GM12864 (cell line): ENCODE measurements at regions not wholly inside any gene's neighbourhood (a gene's known extent, or its start where the extent isn't known, plus 50 kb on each side); places are given as distances from the start of the nearest gene placed in this dataset.
"Not testable (repeated sequence)": the region's sequence is repeated elsewhere in the genome, so short reads cannot be mapped to it uniquely, and the experiment has no call there.

Experiments used
- DNase-seq: peaks from one replicate; pipeline ENCODE4 v3.0.0-alpha.2; 2011; ENCODE audit warnings: low read depth
- H3K4me3 ChIP-seq: 2 replicates; pipeline ENCODE4 v1.5.1; 2011; ENCODE audit warnings: mild to moderate bottlenecking, low read depth, low read length, control low read depth
- TF ChIP-seq, protein P1 (sequence below): IDR thresholded peaks from 2 replicates; pipeline ENCODE4 v1.5.1; 2011; ENCODE audit warnings: low read depth, mild to moderate bottlenecking, moderate library complexity, low read length, control low read depth, inconsistent platforms; ENCODE audit errors: missing control alignments

DNA sequence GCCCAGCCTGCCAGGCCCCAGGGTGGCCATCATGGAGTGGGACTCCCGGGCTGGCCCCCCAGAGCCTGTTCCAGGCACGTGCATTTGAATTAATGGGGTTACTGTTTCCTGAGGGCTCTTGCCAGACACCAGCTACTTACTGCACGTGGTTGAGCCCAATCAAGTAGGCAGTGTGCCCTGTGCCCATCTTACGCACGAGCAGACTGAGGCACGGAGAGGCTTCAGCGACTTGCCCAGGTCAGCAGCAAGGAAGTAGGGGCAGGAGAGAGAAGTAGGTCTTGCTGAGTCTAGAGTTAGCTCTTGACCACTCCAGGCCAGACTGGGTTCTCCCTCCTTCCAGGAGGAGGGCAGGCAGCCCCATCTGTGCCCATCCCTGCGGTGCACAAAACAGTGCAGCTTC lies 67.7 kb downstream of the DIO3 start:
- H3K4me3 ChIP-seq: no peak overlapping the region
- TF ChIP-seq, protein P1, sequence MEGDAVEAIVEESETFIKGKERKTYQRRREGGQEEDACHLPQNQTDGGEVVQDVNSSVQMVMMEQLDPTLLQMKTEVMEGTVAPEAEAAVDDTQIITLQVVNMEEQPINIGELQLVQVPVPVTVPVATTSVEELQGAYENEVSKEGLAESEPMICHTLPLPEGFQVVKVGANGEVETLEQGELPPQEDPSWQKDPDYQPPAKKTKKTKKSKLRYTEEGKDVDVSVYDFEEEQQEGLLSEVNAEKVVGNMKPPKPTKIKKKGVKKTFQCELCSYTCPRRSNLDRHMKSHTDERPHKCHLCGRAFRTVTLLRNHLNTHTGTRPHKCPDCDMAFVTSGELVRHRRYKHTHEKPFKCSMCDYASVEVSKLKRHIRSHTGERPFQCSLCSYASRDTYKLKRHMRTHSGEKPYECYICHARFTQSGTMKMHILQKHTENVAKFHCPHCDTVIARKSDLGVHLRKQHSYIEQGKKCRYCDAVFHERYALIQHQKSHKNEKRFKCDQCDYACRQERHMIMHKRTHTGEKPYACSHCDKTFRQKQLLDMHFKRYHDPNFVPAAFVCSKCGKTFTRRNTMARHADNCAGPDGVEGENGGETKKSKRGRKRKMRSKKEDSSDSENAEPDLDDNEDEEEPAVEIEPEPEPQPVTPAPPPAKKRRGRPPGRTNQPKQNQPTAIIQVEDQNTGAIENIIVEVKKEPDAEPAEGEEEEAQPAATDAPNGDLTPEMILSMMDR: no peak
- no peak for DNase-seq

DNA sequence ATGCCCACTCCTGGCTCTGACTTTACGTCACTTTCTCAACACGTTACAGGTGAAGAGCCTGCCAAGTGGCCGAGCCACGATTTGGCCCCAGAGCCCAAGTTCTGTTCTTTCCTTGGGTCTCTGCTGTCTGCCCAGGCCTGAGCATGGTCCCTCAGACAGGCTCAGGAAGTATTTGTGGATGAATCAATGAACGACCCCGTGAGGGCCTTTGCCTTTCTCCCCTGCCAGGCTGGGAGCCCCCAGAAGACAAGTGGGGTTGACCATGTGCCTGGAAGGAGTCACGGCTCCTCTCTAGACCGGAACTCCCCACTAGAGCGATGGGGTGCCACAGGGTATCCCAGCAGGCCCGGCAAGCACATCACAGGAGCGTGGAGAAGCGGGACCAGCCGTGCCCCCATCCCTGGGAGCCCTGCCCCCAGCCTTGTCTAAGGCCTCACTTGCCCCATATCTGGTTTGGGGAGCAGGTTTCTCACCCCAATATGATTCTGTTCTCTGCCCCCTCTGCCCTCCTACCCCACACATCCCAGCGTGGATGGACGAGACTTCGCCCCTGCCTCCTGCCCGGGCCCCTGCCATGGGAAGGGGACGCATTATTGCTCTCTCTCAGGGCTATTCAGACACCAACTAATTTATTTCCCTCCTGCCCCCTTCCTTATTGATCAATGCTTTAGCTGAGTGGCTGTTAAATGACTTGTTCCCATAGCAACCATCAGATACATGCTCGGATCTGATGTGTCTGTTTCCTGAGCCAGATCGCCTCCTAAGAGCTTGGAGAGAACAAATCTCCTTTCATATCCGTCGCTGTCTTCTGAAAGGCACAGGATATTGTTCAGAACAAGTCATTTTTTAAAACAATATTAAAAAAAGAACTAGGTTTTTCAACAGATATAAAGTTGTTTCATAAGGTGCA lies 69.0 kb downstream of the DIO3 start:
- TF ChIP-seq, protein P1: no peak
- DNase-seq: no peak

DNA sequence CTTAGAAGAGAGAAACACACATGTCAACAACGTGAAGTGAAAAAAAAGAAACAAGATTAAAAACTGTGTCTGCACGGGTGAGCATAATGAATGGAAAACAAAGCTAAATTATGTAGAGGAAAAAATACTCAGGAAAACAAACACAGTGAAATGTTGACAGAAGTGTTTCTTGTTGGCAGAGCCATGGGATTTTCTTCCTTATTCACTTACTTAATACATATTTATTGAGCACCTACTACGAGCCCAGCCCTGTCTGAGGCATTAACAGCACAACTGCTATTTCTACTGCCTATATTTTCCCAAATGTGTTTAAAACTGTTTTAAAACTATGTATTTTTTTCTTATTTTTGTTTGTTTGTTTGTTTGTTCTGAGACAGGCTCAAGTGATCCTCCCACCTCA lies 69.9 kb downstream of the DIO3 start:
- no peak overlapping the region for H3K4me3 ChIP-seq
- no peak for DNase-seq
- TF ChIP-seq, protein P1: no peak

More for the DNA sequence above, 69.0 kb downstream of the DIO3 start:
- H3K4me3 ChIP-seq: no peak overlapping the region

DNA sequence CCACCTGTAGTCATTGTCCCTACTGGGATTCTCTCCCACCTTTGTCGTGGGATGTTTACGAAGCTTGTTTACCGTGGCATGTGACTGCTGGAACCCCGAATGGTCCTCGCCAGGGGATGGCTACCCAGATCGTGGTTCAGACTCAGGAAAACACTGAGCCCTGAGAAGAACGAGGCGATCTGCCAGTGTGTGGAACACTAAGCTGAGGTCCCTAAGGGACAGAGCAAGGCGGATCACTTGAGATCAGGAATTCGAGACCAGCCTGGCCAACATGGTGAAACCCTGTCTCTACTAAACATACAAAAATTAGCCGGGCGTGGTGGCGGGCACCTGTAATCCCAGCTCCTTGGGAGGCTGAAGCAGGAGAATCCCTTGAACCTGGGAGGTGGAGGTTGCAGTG lies 70.7 kb downstream of the DIO3 start:
- not testable (repeated sequence) for DNase-seq, H3K4me3 ChIP-seq

DNA sequence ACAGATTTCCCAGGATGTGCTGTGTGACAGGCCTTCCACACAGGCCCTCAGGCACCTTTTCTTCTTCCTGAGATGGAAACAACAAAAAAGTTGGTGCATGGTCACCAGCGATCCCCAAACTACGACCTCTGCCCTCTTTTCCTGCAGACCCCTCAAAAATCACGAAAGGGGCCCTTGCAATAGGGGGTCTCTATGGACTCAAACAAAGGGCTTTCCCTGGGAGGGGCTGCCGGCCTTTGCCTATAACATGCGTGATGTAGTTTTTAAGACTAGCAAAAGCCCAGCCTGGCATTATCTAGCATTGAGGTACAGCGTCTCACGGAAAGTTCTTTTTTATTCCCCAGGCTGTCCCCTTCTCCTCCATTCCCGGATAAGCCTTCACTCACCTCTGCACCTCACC lies 71.2 kb downstream of the DIO3 start:
- TF ChIP-seq, protein P1: no peak
- no peak for DNase-seq
- H3K4me3 ChIP-seq: no peak overlapping the region

DNA sequence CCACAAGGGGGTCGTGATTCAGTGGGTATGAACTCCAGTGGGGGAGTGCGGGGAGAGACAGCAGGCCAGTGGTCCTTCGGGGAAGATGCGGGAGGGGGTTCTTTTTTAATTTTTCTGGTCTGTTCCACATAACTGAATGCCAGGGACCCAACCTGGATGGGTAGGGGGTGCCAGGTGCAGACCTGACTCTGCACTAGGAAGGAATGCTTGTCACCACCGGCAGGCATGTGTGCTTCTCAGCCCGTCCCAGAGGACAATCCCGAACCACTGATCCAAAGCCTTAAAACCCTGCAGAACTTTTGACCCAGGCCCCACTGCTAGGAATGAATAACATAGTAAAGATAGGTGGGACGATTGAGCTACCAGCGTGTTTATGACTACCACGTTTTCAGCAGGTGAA lies 72.0 kb downstream of the DIO3 start:
- TF ChIP-seq, protein P1: no peak
- DNase-seq: no peak

GRCh38 chr14:101634202-101634849 lies 73.0 kb downstream of the DIO3 start:
- DNase-seq: no peak
- TF ChIP-seq, protein P1: no peak
- no peak overlapping the region for H3K4me3 ChIP-seq

More for the DNA sequence above, 72.0 kb downstream of the DIO3 start:
- no peak overlapping the region for H3K4me3 ChIP-seq
